ENCODE measurements at regions not wholly inside any gene's neighbourhood (a gene's known extent, or its start where the extent isn't known, plus 50 kb on each side); places are given as distances from the start of the nearest gene placed in this dataset.

- no peak for TF ChIP-seq CTCF (conservative IDR thresholded peaks at IDR 0.05)
- no peak for TF ChIP-seq ZFX (IDR thresholded peaks at IDR 0.05)
These were observed 140.9 kb downstream of the FAM43A start for GRCh38 chr3:194826594-194826993.

All from C4-2B (cell line).